CD14-positive monocyte (primary cell): ENCODE measurements at regions not wholly inside any gene's neighbourhood (a gene's known extent, or its start where the extent isn't known, plus 50 kb on each side); places are given as distances from the start of the nearest gene placed in this dataset.

Source experiments
- DNase-seq, 3 donors: peaks; one replicate each; pipeline ENCODE4 v3.0.0-alpha.2; 2011 to 2022
- H2AFZ ChIP-seq: 2 replicates; pipeline ENCODE4 v1.6.0; 2012; ENCODE audit warnings: mild to moderate bottlenecking, low read depth, low read length, inconsistent platforms; ENCODE audit not compliant: insufficient read depth, poor library complexity, severe bottlenecking
- H3K27ac ChIP-seq, 2 donors: 1 replicate in 1 of 2; 2 replicates in 1 of 2; pipeline ENCODE4 v1.5.1; 2012 to 2013; ENCODE audit warnings: low read length in 2 of 2, control low read depth in 1 of 2, inconsistent platforms in 1 of 2, low read depth in 1 of 2, mild to moderate bottlenecking in 1 of 2
- H3K27me3 ChIP-seq, 2 donors: one replicate each; pipeline versions ENCODE4 v1.6.0 to v1.6.1; 2011 to 2013; ENCODE audit warnings: low read length in 2 of 2; ENCODE audit not compliant: control insufficient read depth in 2 of 2, insufficient read depth in 2 of 2
- H3K36me3 ChIP-seq, 2 donors: replicated peaks in 1 of 2; 1 replicate in 1 of 2; 2 replicates in 1 of 2; pipeline versions ENCODE4 v1.5.1 to v1.6.1; 2012 to 2013; ENCODE audit warnings: low read length in 2 of 2, control low read depth in 1 of 2, inconsistent platforms in 1 of 2, mild to moderate bottlenecking in 1 of 2; ENCODE audit not compliant: insufficient read depth in 2 of 2, control insufficient read depth in 1 of 2
- H3K4me1 ChIP-seq, 2 donors: 1 replicate in 1 of 2; 2 replicates in 1 of 2; pipeline versions ENCODE4 v1.5.1 to v1.6.1; 2012 to 2013; ENCODE audit warnings: low read length in 2 of 2, control low read depth in 1 of 2, inconsistent platforms in 1 of 2, mild to moderate bottlenecking in 1 of 2, moderate library complexity in 1 of 2; ENCODE audit not compliant: insufficient read depth in 2 of 2, control insufficient read depth in 1 of 2
- H3K4me2 ChIP-seq: replicated peaks from 2 replicates; pipeline ENCODE3; 2012; ENCODE audit warnings: low read length, moderate library complexity, mild to moderate bottlenecking; ENCODE audit not compliant: poor library complexity, severe bottlenecking; ENCODE audit errors: extremely low read depth
- H3K4me3 ChIP-seq, 3 experiments: fragments of 200-600 bp in 1 of 3; sonication (generic) in 1 of 3; replicated peaks in 1 of 3; 1 replicate in 2 of 3; 2 replicates in 1 of 3; pipeline ENCODE4 v1.5.1; 2011 to 2013; ENCODE audit warnings: low read length in 3 of 3, mild to moderate bottlenecking in 3 of 3, control low read depth in 2 of 3, low read depth in 2 of 3, inconsistent platforms in 1 of 3, moderate library complexity in 1 of 3
- H3K79me2 ChIP-seq: 2 replicates; pipeline ENCODE4 v1.6.0; 2012; ENCODE audit warnings: mild to moderate bottlenecking, control low read depth, inconsistent platforms, low read length, moderate library complexity; ENCODE audit not compliant: insufficient read depth
- H3K9ac ChIP-seq: 2 replicates; pipeline ENCODE4 v1.6.0; 2017; ENCODE audit warnings: low read length, mild to moderate bottlenecking; ENCODE audit not compliant: insufficient read depth, poor library complexity, severe bottlenecking
- H3K9me3 ChIP-seq, 2 donors: replicated peaks in 1 of 2; 1 replicate in 1 of 2; 2 replicates in 1 of 2; pipeline versions ENCODE4 v1.5.1 to v1.6.1; 2012 to 2013; ENCODE audit warnings: low read length in 2 of 2, control low read depth in 1 of 2; ENCODE audit not compliant: control insufficient read depth in 1 of 2, insufficient read depth in 1 of 2
- H4K20me1 ChIP-seq: 2 replicates; pipeline ENCODE4 v1.6.0; 2012; ENCODE audit warnings: mild to moderate bottlenecking, low read length, control low read depth, moderate library complexity; ENCODE audit not compliant: insufficient read depth
- H3K27ac Mint-ChIP-seq, 7 donors: one replicate each; pipeline ENCODE4 v1.8.0; 2020; ENCODE audit warnings: mild to moderate bottlenecking in 7 of 7, mixed read lengths in 7 of 7, moderate library complexity in 6 of 7, inconsistent platforms in 2 of 7
- H3K27me3 Mint-ChIP-seq, 3 donors: one replicate each; pipeline ENCODE4 v1.8.0; 2021 to 2022; ENCODE audit warnings: low read depth in 3 of 3, mild to moderate bottlenecking in 3 of 3, mixed read lengths in 3 of 3, moderate library complexity in 3 of 3, inconsistent platforms in 1 of 3
- H3K36me3 Mint-ChIP-seq, 2 donors: one replicate each; pipeline ENCODE4 v1.8.0; 2020; ENCODE audit warnings: mixed read lengths in 2 of 2, inconsistent platforms in 1 of 2, mild to moderate bottlenecking in 1 of 2
- H3K4me1 Mint-ChIP-seq: one replicate; pipeline ENCODE4 v1.8.0; 2020; ENCODE audit warnings: mild to moderate bottlenecking, mixed read lengths
- H3K4me3 Mint-ChIP-seq, 2 donors: one replicate each; pipeline ENCODE4 v1.8.0; 2020; ENCODE audit warnings: mild to moderate bottlenecking in 2 of 2, mixed read lengths in 2 of 2, moderate library complexity in 1 of 2
- H3K9me3 Mint-ChIP-seq, 7 donors: one replicate each; pipeline ENCODE4 v1.8.0; 2020 to 2022; ENCODE audit warnings: mixed read lengths in 7 of 7, mild to moderate bottlenecking in 6 of 7, moderate library complexity in 6 of 7, inconsistent platforms in 2 of 7
- WGBS: methylation state at CpG from one replicate; pipeline ENCODE4 v1.1.5; 2013; ENCODE audit warnings: missing lambda C conversion rate; ENCODE audit not compliant: insufficient coverage; 5-methylcytosine and 5-hydroxymethylcytosine counted together
- intact Hi-C, 2 donors: fragments of 100-400 bp; cut with micrococcal nuclease; formaldehyde crosslinking; loops; one replicate each; pipeline versions ENCODE4 v1.15.0 to v1.15.1; 2023
- TF ChIP-seq, protein P1 (sequence below): fragments of 200-600 bp; IDR thresholded peaks from one replicate; pipeline ENCODE4 v1.8.0; 2022; ENCODE audit warnings: antibody characterized with exemption, mild to moderate bottlenecking

DNA sequence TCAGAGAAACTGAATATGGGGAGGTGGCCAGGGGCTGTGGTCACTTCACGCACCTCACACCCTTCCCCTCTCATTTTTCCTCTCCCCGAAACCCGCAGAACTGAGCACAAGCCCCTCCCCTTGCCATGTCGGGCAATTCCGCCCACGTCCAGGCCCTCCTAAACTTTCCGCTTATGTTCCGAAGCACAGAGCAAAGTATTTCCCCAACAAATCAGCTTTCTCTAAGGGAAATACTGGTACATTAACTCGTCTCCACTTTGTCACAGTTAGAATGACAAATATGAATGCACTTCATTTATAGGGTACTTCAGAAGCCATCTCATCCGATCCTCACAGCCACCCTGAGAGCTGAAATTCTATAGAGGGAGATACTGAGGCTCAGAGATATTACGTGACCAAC is 94.7 kb upstream of the TMEM45B start:
- Histone ChIP-seq H3K79me2 (no peaks in the 10 kb centered on the region), H3K4me2 (no peak overlapping the region), H3K9me3 (no peaks in the 10 kb centered on the region), H3K9ac (no peak overlapping the region), H3K36me3 (no peaks in the 10 kb centered on the region), H3K4me1 (no peaks in the 10 kb centered on the region), H3K27ac (no peak overlapping the region), H3K4me3 (no peak overlapping the region), H4K20me1 (no peaks in the 10 kb centered on the region), H2AFZ (no peak overlapping the region), H3K27me3 (no peaks in the 10 kb centered on the region)
- TF ChIP-seq, protein P1, sequence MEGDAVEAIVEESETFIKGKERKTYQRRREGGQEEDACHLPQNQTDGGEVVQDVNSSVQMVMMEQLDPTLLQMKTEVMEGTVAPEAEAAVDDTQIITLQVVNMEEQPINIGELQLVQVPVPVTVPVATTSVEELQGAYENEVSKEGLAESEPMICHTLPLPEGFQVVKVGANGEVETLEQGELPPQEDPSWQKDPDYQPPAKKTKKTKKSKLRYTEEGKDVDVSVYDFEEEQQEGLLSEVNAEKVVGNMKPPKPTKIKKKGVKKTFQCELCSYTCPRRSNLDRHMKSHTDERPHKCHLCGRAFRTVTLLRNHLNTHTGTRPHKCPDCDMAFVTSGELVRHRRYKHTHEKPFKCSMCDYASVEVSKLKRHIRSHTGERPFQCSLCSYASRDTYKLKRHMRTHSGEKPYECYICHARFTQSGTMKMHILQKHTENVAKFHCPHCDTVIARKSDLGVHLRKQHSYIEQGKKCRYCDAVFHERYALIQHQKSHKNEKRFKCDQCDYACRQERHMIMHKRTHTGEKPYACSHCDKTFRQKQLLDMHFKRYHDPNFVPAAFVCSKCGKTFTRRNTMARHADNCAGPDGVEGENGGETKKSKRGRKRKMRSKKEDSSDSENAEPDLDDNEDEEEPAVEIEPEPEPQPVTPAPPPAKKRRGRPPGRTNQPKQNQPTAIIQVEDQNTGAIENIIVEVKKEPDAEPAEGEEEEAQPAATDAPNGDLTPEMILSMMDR, result no peak
- peaks cover 1 to 7% (median 5%) of the 10 kb centered on the region in 3 donors for H3K27me3 Mint-ChIP-seq
- peaks cover 0 to 3% (median 0%) of the 10 kb centered on the region in 7 donors for H3K9me3 Mint-ChIP-seq
- DNase-seq, result no peak
- H3K36me3 Mint-ChIP-seq, result no peaks in the 10 kb centered on the region
- intact Hi-C loops, result no loop called here
- no peak overlapping the region for H3K4me3 Mint-ChIP-seq
- 89% methylated on average over 8 of the region's 11 CpGs for WGBS
- H3K4me1 Mint-ChIP-seq, result no peaks in the 10 kb centered on the region
- no peak overlapping the region for H3K27ac Mint-ChIP-seq

DNA sequence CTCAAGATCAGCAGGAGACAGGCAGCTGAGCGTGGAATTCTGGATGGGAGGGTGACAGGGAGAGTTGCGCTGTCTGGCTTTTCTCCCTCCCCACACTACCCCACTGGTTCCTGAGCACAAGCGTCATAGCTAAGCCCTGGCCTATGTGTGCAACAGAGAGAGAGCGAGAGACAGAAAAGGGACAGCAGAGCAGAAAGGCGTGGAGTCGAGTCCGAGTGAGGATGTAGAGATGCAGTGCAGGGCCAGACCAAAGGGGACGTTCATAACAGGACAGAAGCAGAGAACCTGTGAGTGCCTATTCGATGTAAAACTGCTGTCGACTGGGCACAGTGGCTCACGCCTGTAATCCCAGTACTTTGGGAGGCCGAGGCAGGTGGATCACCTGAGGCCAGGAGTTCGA is 94.0 kb upstream of the TMEM45B start:
- Histone ChIP-seq H3K4me1 (no peaks in the 10 kb centered on the region), H3K4me2 (no peak overlapping the region), H3K4me3 (no peak overlapping the region), H2AFZ (no peak overlapping the region), H3K36me3 (no peaks in the 10 kb centered on the region), H3K27me3 (no peaks in the 10 kb centered on the region), H3K9ac (no peak overlapping the region), H3K27ac (no peak overlapping the region), H4K20me1 (no peaks in the 10 kb centered on the region), H3K9me3 (no peaks in the 10 kb centered on the region), H3K79me2 (no peaks in the 10 kb centered on the region)
- no peak overlapping the region for H3K4me3 Mint-ChIP-seq
- WGBS, result 81% methylated on average over 11 of the region's 13 CpGs
- H3K27ac Mint-ChIP-seq, result no peak overlapping the region
- DNase-seq, result no peak
- intact Hi-C loops, result no loop called here
- peaks cover 1 to 8% (median 2%) of the 10 kb centered on the region in 3 donors for H3K27me3 Mint-ChIP-seq
- peaks cover 0 to 2% (median 0%) of the 10 kb centered on the region in 7 donors for H3K9me3 Mint-ChIP-seq
- no peaks in the 10 kb centered on the region for H3K36me3 Mint-ChIP-seq
- TF ChIP-seq, protein P1, result no peak
- no peaks in the 10 kb centered on the region for H3K4me1 Mint-ChIP-seq
